ENCODE measurements at regions not wholly inside any gene's neighbourhood (a gene's known extent, or its start where the extent isn't known, plus 50 kb on each side); places are given as distances from the start of the nearest gene placed in this dataset.

DNA sequence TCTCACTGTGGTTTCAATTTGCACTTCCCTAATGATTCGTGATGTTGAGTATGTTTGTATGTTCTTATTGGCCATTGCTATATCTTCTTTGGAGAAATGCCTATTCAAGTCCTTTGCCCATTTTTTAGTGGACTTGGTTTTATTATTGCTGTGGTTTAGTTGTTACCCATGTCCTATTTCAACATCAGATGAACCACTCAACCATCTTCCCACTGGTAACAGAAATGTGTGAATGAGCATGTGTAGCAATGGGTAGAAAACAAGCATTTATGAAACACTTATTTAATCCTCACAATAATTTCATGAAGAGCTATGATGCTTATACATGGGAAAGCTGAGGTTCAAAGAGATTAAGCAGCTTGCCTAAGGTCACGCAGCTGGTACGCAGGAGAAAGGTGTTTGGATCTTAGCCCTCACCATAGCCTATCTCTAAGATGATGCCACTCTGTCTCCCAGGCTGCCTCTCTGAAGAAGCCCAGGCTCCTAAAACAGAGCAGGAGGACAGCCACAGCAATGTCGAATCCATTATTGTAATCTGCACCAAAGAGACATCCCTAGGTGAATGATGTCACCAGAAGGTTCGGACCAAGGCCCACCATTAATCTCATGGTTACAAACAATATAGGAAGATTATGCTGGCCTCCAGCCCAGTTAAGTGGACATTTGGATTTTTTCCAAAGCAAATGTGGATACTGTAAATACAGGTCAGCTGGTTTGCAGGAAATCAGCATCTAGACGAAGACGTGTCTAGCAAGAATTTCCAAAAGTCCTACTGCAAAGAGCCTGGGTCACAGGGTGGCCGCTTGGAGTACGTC lies 447.6 kb upstream of the ZMIZ1 start:
- H3K9me3 Mint-ChIP-seq = peaks cover 0 to 1% (median 0%) of the 10 kb centered on the region in 11 donors
- peaks cover 0 to 16% (median 6%) of the 10 kb centered on the region in 5 donors for H3K27me3 Mint-ChIP-seq
- peaks cover 0 to 4% (median 0%) of the 10 kb centered on the region in 7 donors for H3K4me1 Mint-ChIP-seq
- no peak overlapping the region for H3K27ac Mint-ChIP-seq
- no peaks in the 10 kb centered on the region for H3K9me3 ChIP-seq (ENCODE audit: control insufficient read depth in 2 of 3, low read length in 3 of 3)
- intact Hi-C loops (cut with micrococcal nuclease) = no loop called here
- no peak overlapping the region for H3K4me3 ChIP-seq (ENCODE audit: low read length)
- no peaks in the 10 kb centered on the region for H3K27me3 ChIP-seq (ENCODE audit: control insufficient read depth in 2 of 2, insufficient read depth in 2 of 2, low read length in 2 of 2)
- no peak for DNase-seq
- POLR2A ChIA-PET = no interaction called here
- no peak overlapping the region for H3K27ac ChIP-seq (ENCODE audit: low read depth, low read length)
- H3K36me3 ChIP-seq (ENCODE audit: control insufficient read depth in 2 of 3, insufficient read depth in 3 of 3, low read length in 3 of 3) = no peaks in the 10 kb centered on the region
- no peak overlapping the region for H3K4me3 Mint-ChIP-seq
- ATAC-seq = no peak
- no peaks in the 10 kb centered on the region for H3K4me1 ChIP-seq (ENCODE audit: control insufficient read depth in 2 of 2, insufficient read depth in 2 of 2, low read length in 2 of 2)
- CTCF ChIA-PET = no interaction called here
- H3K36me3 Mint-ChIP-seq = no peaks in the 10 kb centered on the region

DNA sequence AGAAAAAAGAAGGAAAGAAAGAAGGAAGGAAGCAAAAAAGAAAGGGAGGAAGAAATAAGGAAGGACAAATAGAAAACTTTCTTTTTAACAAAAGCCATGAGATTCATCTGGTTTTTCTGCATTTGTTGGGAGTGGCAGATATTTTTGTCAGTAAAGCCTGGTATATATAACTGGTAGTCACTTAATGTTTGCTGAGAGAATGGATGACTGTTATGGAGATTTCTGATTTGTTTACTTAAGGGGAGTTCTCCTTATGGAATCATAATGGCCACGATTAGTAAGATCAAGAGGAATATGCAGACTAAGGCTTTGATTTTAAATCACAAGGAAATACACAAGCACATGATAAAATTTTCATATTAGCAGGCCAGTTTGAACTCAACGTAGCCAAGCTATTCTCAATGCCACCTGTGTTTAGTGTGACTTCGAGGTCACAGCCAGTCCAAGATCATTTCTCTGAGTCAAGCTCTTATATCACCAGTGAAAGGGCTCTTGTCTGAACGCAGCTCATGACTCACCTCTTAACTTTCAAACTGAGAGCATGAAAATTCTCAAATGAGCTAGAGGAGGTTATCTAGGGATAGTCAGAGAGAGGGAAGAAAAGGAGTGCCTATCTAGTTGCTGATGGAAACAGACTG lies 445.1 kb upstream of the ZMIZ1 start:
- Histone ChIP-seq H3K9me3 (ENCODE audit: control insufficient read depth in 2 of 3, low read length in 3 of 3) (no peaks in the 10 kb centered on the region), H3K27ac (ENCODE audit: low read depth, low read length) (no peak overlapping the region), H3K36me3 (ENCODE audit: control insufficient read depth in 2 of 3, insufficient read depth in 3 of 3, low read length in 3 of 3) (no peaks in the 10 kb centered on the region), H3K27me3 (ENCODE audit: control insufficient read depth in 2 of 2, insufficient read depth in 2 of 2, low read length in 2 of 2) (no peaks in the 10 kb centered on the region), H3K4me3 (ENCODE audit: low read length) (no peak overlapping the region), H3K4me1 (ENCODE audit: control insufficient read depth in 2 of 2, insufficient read depth in 2 of 2, low read length in 2 of 2) (no peaks in the 10 kb centered on the region)
- peaks cover 0 to 1% (median 0%) of the 10 kb centered on the region in 11 donors for H3K9me3 Mint-ChIP-seq
- POLR2A ChIA-PET = no interaction called here
- H3K4me1 Mint-ChIP-seq = peaks cover 0 to 4% (median 0%) of the 10 kb centered on the region in 7 donors
- no peak for DNase-seq
- ATAC-seq = no peak
- no peak overlapping the region for H3K27ac Mint-ChIP-seq
- no peaks in the 10 kb centered on the region for H3K36me3 Mint-ChIP-seq
- peaks cover 0 to 10% (median 4%) of the 10 kb centered on the region in 5 donors for H3K27me3 Mint-ChIP-seq
- CTCF ChIA-PET = no interaction called here
- no peak overlapping the region for H3K4me3 Mint-ChIP-seq
- intact Hi-C loops (cut with micrococcal nuclease) = no loop called here

DNA sequence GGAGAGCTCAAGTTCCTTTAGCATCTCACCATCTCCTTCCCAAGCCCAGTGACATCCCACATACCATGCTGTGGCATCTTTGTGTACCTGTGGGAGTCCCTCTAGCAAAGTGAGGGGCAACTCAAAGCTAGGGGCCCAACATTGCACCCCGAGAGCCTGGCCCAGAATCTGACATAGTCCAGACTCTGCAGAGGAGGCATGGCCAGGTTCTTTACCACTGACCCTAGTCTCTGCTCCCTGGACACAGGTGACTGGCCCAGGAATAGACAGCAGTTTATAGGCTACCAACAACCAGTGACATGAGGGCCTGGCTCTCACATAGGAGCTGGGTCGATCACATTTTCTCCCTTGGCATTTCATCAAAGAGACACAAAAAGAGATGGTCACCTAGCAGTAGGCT lies 444.0 kb upstream of the ZMIZ1 start:
- no peaks in the 10 kb centered on the region for H3K36me3 ChIP-seq (ENCODE audit: control insufficient read depth in 2 of 3, insufficient read depth in 3 of 3, low read length in 3 of 3)
- ChIA-PET POLR2A (no interaction called here), CTCF (no interaction called here)
- Mint-ChIP-seq H3K27me3 (peaks cover 0 to 10% (median 4%) of the 10 kb centered on the region in 5 donors), H3K4me3 (no peak overlapping the region), H3K27ac (no peak overlapping the region), H3K9me3 (peaks cover 0 to 1% (median 0%) of the 10 kb centered on the region in 11 donors), H3K4me1 (peaks cover 0 to 4% (median 0%) of the 10 kb centered on the region in 7 donors), H3K36me3 (no peaks in the 10 kb centered on the region)
- no peak for ATAC-seq
- H3K27me3 ChIP-seq (ENCODE audit: control insufficient read depth in 2 of 2, insufficient read depth in 2 of 2, low read length in 2 of 2) = no peaks in the 10 kb centered on the region
- intact Hi-C loops (cut with micrococcal nuclease) = no loop called here
- no peak overlapping the region for H3K4me3 ChIP-seq (ENCODE audit: low read length)
- H3K4me1 ChIP-seq (ENCODE audit: control insufficient read depth in 2 of 2, insufficient read depth in 2 of 2, low read length in 2 of 2) = no peaks in the 10 kb centered on the region
- no peak overlapping the region for H3K27ac ChIP-seq (ENCODE audit: low read depth, low read length)
- no peak for DNase-seq
- H3K9me3 ChIP-seq (ENCODE audit: control insufficient read depth in 2 of 3, low read length in 3 of 3) = no peaks in the 10 kb centered on the region

DNA sequence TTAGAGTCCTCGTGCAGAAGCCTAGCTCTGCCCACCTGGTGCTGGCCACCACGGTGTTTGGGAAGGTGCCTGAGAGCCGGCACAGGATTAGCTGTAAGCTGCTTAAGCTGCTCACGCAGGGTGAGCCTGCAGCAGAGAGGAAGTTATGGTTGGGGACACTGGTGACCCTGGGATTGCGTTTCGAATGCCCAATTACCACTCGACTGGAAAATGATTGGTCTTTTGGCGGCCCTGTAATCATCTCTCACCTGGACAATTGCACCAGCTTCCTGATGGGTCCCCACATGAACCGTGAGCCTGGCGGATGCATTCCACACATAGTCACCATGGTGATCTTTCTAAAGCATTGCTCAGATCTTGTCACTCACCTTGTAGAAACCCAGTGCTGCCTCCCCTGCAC lies 442.3 kb upstream of the ZMIZ1 start:
- Histone ChIP-seq H3K27me3 (ENCODE audit: control insufficient read depth in 2 of 2, insufficient read depth in 2 of 2, low read length in 2 of 2) (no peaks in the 10 kb centered on the region), H3K9me3 (ENCODE audit: control insufficient read depth in 2 of 3, low read length in 3 of 3) (no peaks in the 10 kb centered on the region), H3K4me3 (ENCODE audit: low read length) (no peak overlapping the region), H3K36me3 (ENCODE audit: control insufficient read depth in 2 of 3, insufficient read depth in 3 of 3, low read length in 3 of 3) (no peaks in the 10 kb centered on the region), H3K4me1 (ENCODE audit: control insufficient read depth in 2 of 2, insufficient read depth in 2 of 2, low read length in 2 of 2) (no peaks in the 10 kb centered on the region), H3K27ac (ENCODE audit: low read depth, low read length) (no peak overlapping the region)
- DNase-seq (no peak), ATAC-seq (no peak)
- Mint-ChIP-seq H3K27me3 (peaks cover 0 to 8% (median 4%) of the 10 kb centered on the region in 5 donors), H3K36me3 (no peaks in the 10 kb centered on the region), H3K4me3 (no peak overlapping the region), H3K4me1 (no peaks in the 10 kb centered on the region), H3K9me3 (no peaks in the 10 kb centered on the region), H3K27ac (no peak overlapping the region)
- ChIA-PET CTCF (no interaction called here), POLR2A (no interaction called here)
- intact Hi-C loops (cut with micrococcal nuclease) = no loop called here

DNA sequence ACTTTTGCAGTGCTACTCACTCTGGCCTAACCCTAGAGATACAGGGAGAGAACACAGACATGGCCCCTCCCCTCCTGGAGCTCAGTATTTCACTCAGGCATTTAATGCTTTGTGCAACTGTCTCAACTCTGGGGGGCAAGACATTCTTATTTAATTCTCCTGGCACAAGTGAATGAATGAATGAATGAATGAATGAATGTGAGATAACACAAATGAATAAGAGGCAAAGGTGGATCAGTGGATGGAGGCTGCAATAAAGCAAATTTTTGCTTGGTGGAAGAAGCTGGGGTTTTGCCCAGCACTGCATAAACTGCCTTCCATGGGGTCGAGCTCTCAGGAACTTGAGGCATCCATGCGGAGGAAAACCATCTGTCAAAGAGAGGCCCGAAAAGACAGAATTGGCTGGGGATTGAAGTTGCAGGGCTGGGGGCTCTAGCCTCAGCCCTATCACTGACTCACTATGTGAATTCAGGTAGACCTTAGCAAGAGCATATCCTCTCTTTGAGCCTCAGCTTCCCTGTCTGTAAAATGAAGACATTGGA lies 441.4 kb upstream of the ZMIZ1 start:
- Mint-ChIP-seq H3K4me3 (no peak overlapping the region), H3K4me1 (no peaks in the 10 kb centered on the region), H3K36me3 (no peaks in the 10 kb centered on the region), H3K27ac (no peak overlapping the region), H3K9me3 (no peaks in the 10 kb centered on the region), H3K27me3 (peaks cover 0 to 8% (median 4%) of the 10 kb centered on the region in 5 donors)
- Histone ChIP-seq H3K36me3 (ENCODE audit: control insufficient read depth in 2 of 3, insufficient read depth in 3 of 3, low read length in 3 of 3) (no peaks in the 10 kb centered on the region), H3K4me1 (ENCODE audit: control insufficient read depth in 2 of 2, insufficient read depth in 2 of 2, low read length in 2 of 2) (no peaks in the 10 kb centered on the region), H3K27ac (ENCODE audit: low read depth, low read length) (no peak overlapping the region), H3K27me3 (ENCODE audit: control insufficient read depth in 2 of 2, insufficient read depth in 2 of 2, low read length in 2 of 2) (no peaks in the 10 kb centered on the region), H3K4me3 (ENCODE audit: low read length) (no peak overlapping the region), H3K9me3 (ENCODE audit: control insufficient read depth in 2 of 3, low read length in 3 of 3) (no peaks in the 10 kb centered on the region)
- POLR2A ChIA-PET = no interaction called here
- intact Hi-C loops (cut with micrococcal nuclease) = no loop called here
- no peak for ATAC-seq
- no peak for DNase-seq
- CTCF ChIA-PET = no interaction called here

DNA sequence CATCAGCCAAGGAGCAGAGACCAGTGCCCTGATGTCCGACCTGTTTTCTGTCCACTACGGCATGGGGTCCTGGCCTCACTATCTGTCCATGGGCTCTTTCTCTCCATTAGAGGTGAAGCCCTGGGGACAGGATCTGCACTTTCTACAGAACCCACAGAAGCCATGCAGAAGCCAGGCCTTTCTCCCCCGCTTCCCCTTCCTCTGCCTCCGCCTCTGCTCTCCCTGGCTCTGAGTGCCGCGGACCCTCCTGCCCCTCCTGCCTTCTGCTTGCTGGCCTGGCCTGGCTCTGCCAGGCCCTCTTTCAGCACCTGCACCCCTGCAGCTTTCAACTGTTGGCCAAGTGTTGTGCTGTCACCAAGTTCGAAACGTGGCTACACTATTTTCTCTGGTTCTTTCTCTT lies 439.8 kb upstream of the ZMIZ1 start:
- no peak overlapping the region for H3K4me3 Mint-ChIP-seq
- H3K27ac Mint-ChIP-seq = no peak overlapping the region
- intact Hi-C loops (cut with micrococcal nuclease) = no loop called here
- H3K27me3 Mint-ChIP-seq = no peaks in the 10 kb centered on the region
- H3K9me3 Mint-ChIP-seq = no peaks in the 10 kb centered on the region
- no peak for ATAC-seq
- H3K36me3 Mint-ChIP-seq = no peaks in the 10 kb centered on the region
- H3K4me3 ChIP-seq (ENCODE audit: low read length) = no peak overlapping the region
- H3K36me3 ChIP-seq (ENCODE audit: control insufficient read depth in 2 of 3, insufficient read depth in 3 of 3, low read length in 3 of 3) = no peaks in the 10 kb centered on the region
- CTCF ChIA-PET = no interaction called here
- no peaks in the 10 kb centered on the region for H3K9me3 ChIP-seq (ENCODE audit: control insufficient read depth in 2 of 3, low read length in 3 of 3)
- no peaks in the 10 kb centered on the region for H3K4me1 ChIP-seq (ENCODE audit: control insufficient read depth in 2 of 2, insufficient read depth in 2 of 2, low read length in 2 of 2)
- H3K27me3 ChIP-seq (ENCODE audit: control insufficient read depth in 2 of 2, insufficient read depth in 2 of 2, low read length in 2 of 2) = no peaks in the 10 kb centered on the region
- POLR2A ChIA-PET = no interaction called here
- no peak overlapping the region for H3K27ac ChIP-seq (ENCODE audit: low read depth, low read length)
- no peak for DNase-seq
- no peaks in the 10 kb centered on the region for H3K4me1 Mint-ChIP-seq

DNA sequence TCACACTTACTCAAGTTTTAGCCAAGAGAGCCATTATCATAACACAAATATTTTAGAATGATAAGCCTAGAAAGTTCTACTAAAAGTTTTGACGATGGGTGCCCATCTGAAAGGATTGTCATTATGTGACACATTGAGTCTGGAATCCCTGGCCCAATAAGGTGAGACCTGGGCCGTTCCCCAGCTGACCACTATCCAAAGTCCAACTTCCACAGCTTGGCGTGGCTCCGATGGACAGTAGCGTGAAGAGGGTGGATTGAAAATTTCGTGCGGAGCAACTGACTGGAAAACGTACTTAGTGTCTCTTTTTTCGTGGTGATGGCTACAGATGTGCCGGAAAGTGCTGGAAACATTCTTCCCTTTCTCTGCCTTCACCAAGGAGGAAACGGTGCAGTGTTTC lies 439.0 kb upstream of the ZMIZ1 start:
- H3K9me3 ChIP-seq (ENCODE audit: control insufficient read depth in 2 of 3, low read length in 3 of 3) = no peaks in the 10 kb centered on the region
- ATAC-seq (no peak), DNase-seq (no peak)
- Mint-ChIP-seq H3K4me1 (no peaks in the 10 kb centered on the region), H3K9me3 (no peaks in the 10 kb centered on the region), H3K27ac (no peak overlapping the region), H3K27me3 (peaks cover 0 to 5% (median 4%) of the 10 kb centered on the region in 5 donors), H3K36me3 (no peaks in the 10 kb centered on the region), H3K4me3 (no peak overlapping the region)
- H3K36me3 ChIP-seq (ENCODE audit: control insufficient read depth in 2 of 3, insufficient read depth in 3 of 3, low read length in 3 of 3) = no peaks in the 10 kb centered on the region
- H3K4me1 ChIP-seq (ENCODE audit: control insufficient read depth in 2 of 2, insufficient read depth in 2 of 2, low read length in 2 of 2) = no peaks in the 10 kb centered on the region
- H3K27me3 ChIP-seq (ENCODE audit: control insufficient read depth in 2 of 2, insufficient read depth in 2 of 2, low read length in 2 of 2) = no peaks in the 10 kb centered on the region
- intact Hi-C loops (cut with micrococcal nuclease) = no loop called here
- H3K4me3 ChIP-seq (ENCODE audit: low read length) = no peak overlapping the region
- ChIA-PET POLR2A (no interaction called here), CTCF (no interaction called here)
- H3K27ac ChIP-seq (ENCODE audit: low read depth, low read length) = no peak overlapping the region

Measured in naive thymus-derived CD4-positive, alpha-beta T cell (primary cell).